ENCODE measurements at regions not wholly inside any gene's neighbourhood (a gene's known extent, or its start where the extent isn't known, plus 50 kb on each side); places are given as distances from the start of the nearest gene placed in this dataset.

DNA sequence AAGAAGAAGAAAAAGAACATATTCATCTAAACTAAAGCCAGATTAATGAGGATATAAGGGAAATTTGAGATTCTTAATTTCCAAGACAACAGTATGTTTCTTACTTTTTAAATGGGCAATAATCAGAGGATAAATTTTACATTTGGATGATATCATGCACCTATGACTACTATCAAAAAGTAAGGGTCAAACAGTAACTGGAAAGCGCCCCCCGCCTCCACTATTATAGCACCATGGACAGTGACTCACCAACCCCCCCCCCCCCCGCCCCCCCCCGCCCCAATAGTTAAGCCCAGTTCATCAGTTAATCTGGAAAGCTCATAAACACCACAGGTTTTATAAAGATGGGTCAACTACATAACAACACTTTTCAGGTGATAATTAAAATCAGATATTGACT lies 194.3 kb upstream of the DGKB start:
- peaks cover 19% of the 10 kb centered on the region for H3K9me3 ChIP-seq (ENCODE audit: low read length)

DNA sequence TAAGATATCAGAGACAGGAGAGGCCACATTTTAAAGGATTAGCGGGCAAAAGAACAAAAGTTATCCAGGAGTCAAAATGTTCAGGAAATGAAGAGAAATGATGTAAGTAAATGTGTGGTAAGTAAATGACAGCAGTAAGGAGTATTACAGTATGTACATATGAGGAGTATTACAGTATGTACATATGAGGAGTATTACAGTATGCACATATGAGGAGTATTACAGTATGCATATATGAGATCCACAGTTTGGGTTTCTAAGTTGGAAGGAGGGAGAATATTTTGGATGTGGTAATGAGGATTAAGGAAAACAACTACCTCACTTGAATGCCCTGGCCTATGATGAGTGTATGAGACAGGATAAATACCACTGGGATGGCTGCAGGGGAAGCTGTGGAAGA lies 192.4 kb upstream of the DGKB start:
- Histone ChIP-seq H3K4me2 (ENCODE audit: low read depth, low read length) (no peak overlapping the region), H3K4me3 (replicated peaks in 1 of 3; ENCODE audit: insufficient read depth in 1 of 3, low read depth in 2 of 3, low read length in 3 of 3) (no peak overlapping the region), H3K27ac (ENCODE audit: extremely low read length, insufficient read depth, low read length) (no peak overlapping the region), H3K4me1 (ENCODE audit: insufficient read depth, low read length) (no peaks in the 10 kb centered on the region), H3K9me3 (ENCODE audit: low read length) (peaks cover 19% of the 10 kb centered on the region), H3K9ac (ENCODE audit: insufficient read depth, low read depth, low read length) (no peak overlapping the region), H3K27me3 (ENCODE audit: control insufficient read depth in 1 of 2, insufficient read depth in 2 of 2, low read length in 2 of 2) (no peaks in the 10 kb centered on the region), H4K20me1 (ENCODE audit: insufficient read depth, low read length) (no peaks in the 10 kb centered on the region), H3K79me2 (ENCODE audit: insufficient read depth, low read length) (no peaks in the 10 kb centered on the region), H2AFZ (ENCODE audit: low read length) (no peak overlapping the region), H3K36me3 (replicated peaks in 1 of 2; ENCODE audit: control insufficient read depth in 1 of 2, insufficient read depth in 2 of 2, low read length in 2 of 2) (no peaks in the 10 kb centered on the region)
- no peak for ATAC-seq
- FAIRE-seq: no peak
- WGBS (ENCODE audit: low lambda C conversion rate): 3% methylated on average over 1 of the region's 1 CpG
- DNase-seq (ENCODE audit: low spot score): no peak
- no TSS peak for BruUV-seq (replicated peaks)
- in situ Hi-C loops (cut with HindIII; ENCODE audit: extremely low pct_ligation_motif_present, low pct_unique_long_range_greater_than_20kb) (no loop called here), intact Hi-C loops (cut with micrococcal nuclease; ENCODE audit: unreplicated experiment) (no loop called here)
- ChIA-PET POLR2A (no interaction called here), CTCF (ENCODE audit: low intra/inter-chr PET ratio, low total read pairs) (no interaction called here)
- TF ChIP-seq ZNF572 (CRISPR knock-in tag; IDR thresholded peaks at IDR 0.05) (no peak), ASH2L (IDR thresholded peaks at IDR 0.05; ENCODE audit: insufficient read length, low read depth, low read length) (no peak), ZFYVE20 (CRISPR knock-in tag; IDR thresholded peaks at IDR 0.05; ENCODE audit: borderline replicate concordance, low read depth) (no peak), SKI (IDR thresholded peaks at IDR 0.05; ENCODE audit: partially characterized antibody) (no peak)
- TF ChIP-seq, protein P1, sequence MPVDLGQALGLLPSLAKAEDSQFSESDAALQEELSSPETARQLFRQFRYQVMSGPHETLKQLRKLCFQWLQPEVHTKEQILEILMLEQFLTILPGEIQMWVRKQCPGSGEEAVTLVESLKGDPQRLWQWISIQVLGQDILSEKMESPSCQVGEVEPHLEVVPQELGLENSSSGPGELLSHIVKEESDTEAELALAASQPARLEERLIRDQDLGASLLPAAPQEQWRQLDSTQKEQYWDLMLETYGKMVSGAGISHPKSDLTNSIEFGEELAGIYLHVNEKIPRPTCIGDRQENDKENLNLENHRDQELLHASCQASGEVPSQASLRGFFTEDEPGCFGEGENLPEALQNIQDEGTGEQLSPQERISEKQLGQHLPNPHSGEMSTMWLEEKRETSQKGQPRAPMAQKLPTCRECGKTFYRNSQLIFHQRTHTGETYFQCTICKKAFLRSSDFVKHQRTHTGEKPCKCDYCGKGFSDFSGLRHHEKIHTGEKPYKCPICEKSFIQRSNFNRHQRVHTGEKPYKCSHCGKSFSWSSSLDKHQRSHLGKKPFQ (CRISPR knock-in tag; IDR thresholded peaks at IDR 0.05; ENCODE audit: insufficient replicate concordance): no peak
- TF ChIP-seq, protein P2, sequence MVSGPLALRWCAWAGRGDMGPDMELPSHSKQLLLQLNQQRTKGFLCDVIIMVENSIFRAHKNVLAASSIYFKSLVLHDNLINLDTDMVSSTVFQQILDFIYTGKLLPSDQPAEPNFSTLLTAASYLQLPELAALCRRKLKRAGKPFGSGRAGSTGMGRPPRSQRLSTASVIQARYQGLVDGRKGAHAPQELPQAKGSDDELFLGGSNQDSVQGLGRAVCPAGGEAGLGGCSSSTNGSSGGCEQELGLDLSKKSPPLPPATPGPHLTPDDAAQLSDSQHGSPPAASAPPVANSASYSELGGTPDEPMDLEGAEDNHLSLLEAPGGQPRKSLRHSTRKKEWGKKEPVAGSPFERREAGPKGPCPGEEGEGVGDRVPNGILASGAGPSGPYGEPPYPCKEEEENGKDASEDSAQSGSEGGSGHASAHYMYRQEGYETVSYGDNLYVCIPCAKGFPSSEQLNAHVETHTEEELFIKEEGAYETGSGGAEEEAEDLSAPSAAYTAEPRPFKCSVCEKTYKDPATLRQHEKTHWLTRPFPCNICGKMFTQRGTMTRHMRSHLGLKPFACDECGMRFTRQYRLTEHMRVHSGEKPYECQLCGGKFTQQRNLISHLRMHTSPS (CRISPR knock-in tag; IDR thresholded peaks at IDR 0.05; ENCODE audit: low read depth): no peak

More for the DNA sequence above, 194.3 kb upstream of the DGKB start:
- H3K36me3 ChIP-seq (replicated peaks in 1 of 2; ENCODE audit: control insufficient read depth in 1 of 2, insufficient read depth in 2 of 2, low read length in 2 of 2): no peaks in the 10 kb centered on the region
- ChIA-PET CTCF (ENCODE audit: low intra/inter-chr PET ratio, low total read pairs) (no interaction called here), POLR2A (no interaction called here)
- H3K9ac ChIP-seq (ENCODE audit: insufficient read depth, low read depth, low read length): no peak overlapping the region
- FAIRE-seq (no peak), ATAC-seq (no peak), DNase-seq (ENCODE audit: low spot score) (no peak)
- H3K27ac ChIP-seq (ENCODE audit: extremely low read length, insufficient read depth, low read length): no peak overlapping the region
- H3K79me2 ChIP-seq (ENCODE audit: insufficient read depth, low read length): no peaks in the 10 kb centered on the region
- in situ Hi-C loops (cut with HindIII; ENCODE audit: extremely low pct_ligation_motif_present, low pct_unique_long_range_greater_than_20kb) (no loop called here), intact Hi-C loops (cut with micrococcal nuclease; ENCODE audit: unreplicated experiment) (no loop called here)
- no peaks in the 10 kb centered on the region for H4K20me1 ChIP-seq (ENCODE audit: insufficient read depth, low read length)
- no peak overlapping the region for H2AFZ ChIP-seq (ENCODE audit: low read length)
- no peak overlapping the region for H3K4me3 ChIP-seq (replicated peaks in 1 of 3; ENCODE audit: insufficient read depth in 1 of 3, low read depth in 2 of 3, low read length in 3 of 3)
- no peaks in the 10 kb centered on the region for H3K27me3 ChIP-seq (ENCODE audit: control insufficient read depth in 1 of 2, insufficient read depth in 2 of 2, low read length in 2 of 2)
- TF ChIP-seq TP53 (CRISPR knock-in tag; conservative IDR thresholded peaks at IDR 0.05) (no peak), HNRNPK (IDR thresholded peaks at IDR 0.05; ENCODE audit: low read depth, low read length, poor library complexity, severe bottlenecking) (peak; percentile 37)
- BruUV-seq (replicated peaks): no TSS peak
- H3K4me1 ChIP-seq (ENCODE audit: insufficient read depth, low read length): no peaks in the 10 kb centered on the region
- H3K4me2 ChIP-seq (ENCODE audit: low read depth, low read length): no peak overlapping the region
- WGBS (ENCODE audit: low lambda C conversion rate): 20% methylated on average over 4 of the region's 4 CpGs

Data from HepG2 (cell line).